Neural progenitor cell (in vitro differentiated cells): ENCODE measurements at regions not wholly inside any gene's neighbourhood (a gene's known extent, or its start where the extent isn't known, plus 50 kb on each side); places are given as distances from the start of the nearest gene placed in this dataset.

Source experiments
- DNase-seq: peaks from one replicate; pipeline ENCODE4 v3.0.0-alpha.2; 2016; ENCODE audit warnings: low spot score
- H2AFZ ChIP-seq: fragments of 200-600 bp; sonication (generic); replicated peaks from 2 replicates; pipeline ENCODE4 v1.6.1; 2016; ENCODE audit warnings: antibody characterized with exemption
- H3F3A ChIP-seq: fragments of 200-600 bp; sonication (generic); 2 replicates; pipeline ENCODE4 v1.6.1; 2016; ENCODE audit warnings: antibody characterized with exemption, low read depth
- H3K27ac ChIP-seq: fragments of 200-600 bp; sonication (generic); 2 replicates; pipeline ENCODE4 v1.5.1; 2016; ENCODE audit warnings: mild to moderate bottlenecking
- H3K27me3 ChIP-seq: fragments of 200-600 bp; sonication (generic); 2 replicates; pipeline ENCODE4 v1.6.1; 2016; ENCODE audit warnings: mild to moderate bottlenecking, moderate library complexity
- H3K36me3 ChIP-seq: fragments of 200-600 bp; sonication (generic); 2 replicates; pipeline ENCODE4 v1.5.1; 2016
- H3K4me1 ChIP-seq: fragments of 200-600 bp; sonication (generic); 2 replicates; pipeline ENCODE4 v1.6.1; 2016; ENCODE audit warnings: mixed run types
- H3K4me2 ChIP-seq: fragments of 200-600 bp; sonication (generic); 2 replicates; pipeline ENCODE4 v1.6.1; 2016
- H3K4me3 ChIP-seq: fragments of 200-600 bp; sonication (generic); 2 replicates; pipeline ENCODE4 v1.5.1; 2016
- H3K79me2 ChIP-seq: fragments of 200-600 bp; sonication (generic); 2 replicates; pipeline ENCODE4 v1.6.1; 2016; ENCODE audit warnings: low read depth
- H3K9ac ChIP-seq: fragments of 200-600 bp; sonication (generic); 2 replicates; pipeline ENCODE4 v1.6.1; 2016
- H3K9me3 ChIP-seq: fragments of 200-600 bp; sonication (generic); 2 replicates; pipeline ENCODE4 v1.5.1; 2016; ENCODE audit warnings: low read depth
- H4K20me1 ChIP-seq: fragments of 200-600 bp; sonication (generic); 2 replicates; pipeline ENCODE4 v1.6.1; 2016; ENCODE audit warnings: low read depth
- H3K27ac Mint-ChIP-seq: 3 replicates; pipeline ENCODE4 v1.8.0; 2021; ENCODE audit warnings: mixed read lengths
- H3K27me3 Mint-ChIP-seq: 2 replicates; pipeline ENCODE4 v1.8.0; 2022; ENCODE audit warnings: low read depth, mild to moderate bottlenecking, inconsistent platforms, moderate library complexity, mixed read lengths; ENCODE audit not compliant: insufficient read depth
- H3K36me3 Mint-ChIP-seq: 3 replicates; pipeline ENCODE4 v1.8.0; 2021; ENCODE audit warnings: mixed read lengths
- H3K4me1 Mint-ChIP-seq: 3 replicates; pipeline ENCODE4 v1.8.0; 2021; ENCODE audit warnings: mixed read lengths
- H3K4me3 Mint-ChIP-seq: 3 replicates; pipeline ENCODE4 v1.8.0; 2021; ENCODE audit warnings: mild to moderate bottlenecking, moderate library complexity, mixed read lengths
- H3K9me3 Mint-ChIP-seq: 3 replicates; pipeline ENCODE4 v1.8.0; 2020; ENCODE audit warnings: mixed read lengths
- EZH2 ChIP-seq: fragments of 200-600 bp; sonication (generic); IDR thresholded peaks from 2 replicates; pipeline ENCODE4 v1.6.1; 2017; ENCODE audit warnings: antibody characterized with exemption, mild to moderate bottlenecking, moderate library complexity
- EZH2phosphoT487 ChIP-seq: fragments of 200-600 bp; sonication (generic); IDR thresholded peaks from 2 replicates; pipeline ENCODE4 v1.6.1; 2017; ENCODE audit warnings: antibody characterized with exemption
- TF ChIP-seq, protein P1 (sequence below): fragments of 200-600 bp; sonication (generic); IDR thresholded peaks from 2 replicates; pipeline ENCODE4 v1.5.1; 2017; ENCODE audit warnings: antibody characterized with exemption, mild to moderate bottlenecking

DNA sequence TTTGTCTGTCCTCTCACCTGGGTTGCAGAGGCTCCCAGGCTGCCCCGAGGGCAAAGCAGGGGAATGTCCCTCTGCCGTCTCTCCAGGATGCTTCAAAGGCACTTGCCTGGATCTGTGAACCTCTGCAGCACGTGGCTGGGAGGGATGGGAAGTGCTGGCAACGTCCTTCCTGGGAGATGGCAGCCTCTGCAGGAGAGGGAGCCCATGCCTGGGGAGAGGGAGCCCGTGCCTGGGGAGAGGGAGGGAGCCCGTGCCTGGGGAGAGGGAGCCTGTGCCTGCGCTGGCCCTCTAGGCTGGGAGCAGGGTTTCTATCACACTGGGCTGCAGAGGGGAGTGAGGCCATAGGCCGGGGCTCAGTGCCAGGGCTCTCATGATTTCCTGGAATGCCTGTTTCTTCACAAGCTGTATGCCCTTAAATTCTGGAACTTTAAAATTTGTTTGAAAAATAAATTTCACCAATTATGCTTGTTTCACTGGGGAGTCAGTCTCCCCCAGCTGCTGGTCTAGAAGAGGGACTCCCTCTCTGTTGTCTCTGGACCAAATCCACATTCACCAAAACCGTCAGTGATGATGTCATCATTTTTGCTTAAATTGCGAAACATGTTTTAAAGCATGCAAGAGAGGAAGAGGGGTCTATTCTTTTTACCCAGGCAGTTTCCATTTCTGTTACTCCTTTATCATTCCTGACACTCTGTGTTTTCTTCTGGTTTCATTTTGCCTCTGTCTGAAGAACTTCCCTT, 135.7 kb downstream of the DNAJB6 start:
- Histone ChIP-seq H2AFZ (no peak overlapping the region), H3K4me1 (no peaks in the 10 kb centered on the region), H3K4me2 (no peak overlapping the region), H3F3A (no peaks in the 10 kb centered on the region), H3K9me3 (no peaks in the 10 kb centered on the region), H3K4me3 (no peak overlapping the region), H3K27me3 (peaks cover 9% of the 10 kb centered on the region), H3K36me3 (no peaks in the 10 kb centered on the region), H3K9ac (no peak overlapping the region), H3K27ac (no peak overlapping the region), H3K79me2 (no peaks in the 10 kb centered on the region), H4K20me1 (no peaks in the 10 kb centered on the region)
- no peak for DNase-seq
- H3K9me3 Mint-ChIP-seq = peaks cover 47% of the 10 kb centered on the region
- H3K4me3 Mint-ChIP-seq = no peak overlapping the region
- peaks cover 13% of the 10 kb centered on the region for H3K27me3 Mint-ChIP-seq
- H3K27ac Mint-ChIP-seq = no peak overlapping the region
- TF ChIP-seq, protein P1, sequence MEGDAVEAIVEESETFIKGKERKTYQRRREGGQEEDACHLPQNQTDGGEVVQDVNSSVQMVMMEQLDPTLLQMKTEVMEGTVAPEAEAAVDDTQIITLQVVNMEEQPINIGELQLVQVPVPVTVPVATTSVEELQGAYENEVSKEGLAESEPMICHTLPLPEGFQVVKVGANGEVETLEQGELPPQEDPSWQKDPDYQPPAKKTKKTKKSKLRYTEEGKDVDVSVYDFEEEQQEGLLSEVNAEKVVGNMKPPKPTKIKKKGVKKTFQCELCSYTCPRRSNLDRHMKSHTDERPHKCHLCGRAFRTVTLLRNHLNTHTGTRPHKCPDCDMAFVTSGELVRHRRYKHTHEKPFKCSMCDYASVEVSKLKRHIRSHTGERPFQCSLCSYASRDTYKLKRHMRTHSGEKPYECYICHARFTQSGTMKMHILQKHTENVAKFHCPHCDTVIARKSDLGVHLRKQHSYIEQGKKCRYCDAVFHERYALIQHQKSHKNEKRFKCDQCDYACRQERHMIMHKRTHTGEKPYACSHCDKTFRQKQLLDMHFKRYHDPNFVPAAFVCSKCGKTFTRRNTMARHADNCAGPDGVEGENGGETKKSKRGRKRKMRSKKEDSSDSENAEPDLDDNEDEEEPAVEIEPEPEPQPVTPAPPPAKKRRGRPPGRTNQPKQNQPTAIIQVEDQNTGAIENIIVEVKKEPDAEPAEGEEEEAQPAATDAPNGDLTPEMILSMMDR = no peak
- TF ChIP-seq EZH2 (no peak), EZH2phosphoT487 (no peak)
- peaks cover 12% of the 10 kb centered on the region for H3K4me1 Mint-ChIP-seq
- H3K36me3 Mint-ChIP-seq = peaks cover 38% of the 10 kb centered on the region

GRCh38 chr7:157473051-157473569, 136.3 kb downstream of the DNAJB6 start:
- peaks cover 13% of the 10 kb centered on the region for H3K27me3 Mint-ChIP-seq
- no peak overlapping the region for H3K27ac Mint-ChIP-seq
- peaks cover 13% of the 10 kb centered on the region for H3K27me3 ChIP-seq
- H4K20me1 ChIP-seq = no peaks in the 10 kb centered on the region
- peaks cover 47% of the 10 kb centered on the region for H3K9me3 Mint-ChIP-seq
- no peak overlapping the region for H3K4me3 ChIP-seq
- H3K79me2 ChIP-seq = no peaks in the 10 kb centered on the region
- no peaks in the 10 kb centered on the region for H3K36me3 ChIP-seq
- no peak overlapping the region for H3K4me3 Mint-ChIP-seq
- no peak overlapping the region for H3K4me2 ChIP-seq
- peaks cover 8% of the 10 kb centered on the region for H3K4me1 Mint-ChIP-seq
- peaks cover 40% of the 10 kb centered on the region for H3K36me3 Mint-ChIP-seq
- no peaks in the 10 kb centered on the region for H3K9me3 ChIP-seq
- no peaks in the 10 kb centered on the region for H3F3A ChIP-seq
- DNase-seq = no peak
- no peaks in the 10 kb centered on the region for H3K4me1 ChIP-seq
- no peak overlapping the region for H2AFZ ChIP-seq
- H3K9ac ChIP-seq = no peak overlapping the region
- TF ChIP-seq EZH2 = no peak
- TF ChIP-seq EZH2phosphoT487 = no peak
- TF ChIP-seq, protein P1 = no peak
- H3K27ac ChIP-seq = no peak overlapping the region

DNA sequence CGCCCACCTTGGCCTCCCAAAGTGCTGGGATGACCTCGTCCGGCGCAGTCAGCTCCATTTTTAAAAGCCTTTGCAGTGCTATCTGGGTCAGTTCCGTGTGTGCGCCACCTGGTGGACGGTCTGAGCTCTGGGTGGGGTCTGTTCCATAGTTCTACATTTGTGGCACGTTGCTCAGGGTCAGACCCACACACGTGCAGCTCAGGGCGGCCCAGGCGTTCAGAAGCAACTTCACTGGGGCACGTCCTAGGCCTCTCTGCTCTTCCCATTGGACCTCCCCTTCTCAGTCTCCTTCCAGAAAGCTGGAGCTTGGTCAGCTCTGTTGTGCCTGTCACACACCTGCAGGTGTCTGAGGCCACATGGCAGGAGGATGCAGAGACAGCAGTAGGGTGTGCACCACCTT, 137.9 kb downstream of the DNAJB6 start:
- H3F3A ChIP-seq = no peaks in the 10 kb centered on the region
- no peak overlapping the region for H2AFZ ChIP-seq
- TF ChIP-seq EZH2phosphoT487 = no peak
- TF ChIP-seq, protein P1 = peak; percentile 52
- TF ChIP-seq EZH2 = no peak
- H3K4me2 ChIP-seq = no peak overlapping the region
- H3K79me2 ChIP-seq = no peaks in the 10 kb centered on the region
- peaks cover 47% of the 10 kb centered on the region for H3K9me3 Mint-ChIP-seq
- no peaks in the 10 kb centered on the region for H3K4me1 ChIP-seq
- no peak overlapping the region for H3K4me3 Mint-ChIP-seq
- H3K36me3 Mint-ChIP-seq = peaks cover 40% of the 10 kb centered on the region
- H3K9me3 ChIP-seq = no peaks in the 10 kb centered on the region
- H3K4me1 Mint-ChIP-seq = peaks cover 8% of the 10 kb centered on the region
- no peaks in the 10 kb centered on the region for H3K36me3 ChIP-seq
- peak; percentile 39 for DNase-seq
- H3K27ac Mint-ChIP-seq = no peak overlapping the region
- H4K20me1 ChIP-seq = no peaks in the 10 kb centered on the region
- H3K9ac ChIP-seq = no peak overlapping the region
- H3K27me3 ChIP-seq = peaks cover 19% of the 10 kb centered on the region
- no peak overlapping the region for H3K4me3 ChIP-seq
- no peak overlapping the region for H3K27ac ChIP-seq
- peaks cover 16% of the 10 kb centered on the region for H3K27me3 Mint-ChIP-seq
